ENCODE measurements at regions not wholly inside any gene's neighbourhood (a gene's known extent, or its start where the extent isn't known, plus 50 kb on each side); places are given as distances from the start of the nearest gene placed in this dataset.

- no peak for TF ChIP-seq CTCF (IDR thresholded peaks at IDR 0.05; ENCODE audit: low read length, missing control alignments)
- H3K4me3 ChIP-seq (replicated peaks; ENCODE audit: low read depth, low read length) = no peak overlapping the region
- DNase-seq (ENCODE audit: low read depth) = no peak
Measured at GRCh38 chr2:155755481-155755880, 577.0 kb downstream of the NR4A2 start.

- H3K4me3 ChIP-seq (replicated peaks; ENCODE audit: low read depth, low read length) = no peak overlapping the region
- no peak for DNase-seq (ENCODE audit: low read depth)
- TF ChIP-seq CTCF (IDR thresholded peaks at IDR 0.05; ENCODE audit: low read length, missing control alignments) = no peak
Measured at GRCh38 chr2:155748131-155748530, 584.4 kb downstream of the NR4A2 start.

GRCh38 chr2:155747531-155747930 is 585.0 kb downstream of the NR4A2 start:
- H3K4me3 ChIP-seq (replicated peaks; ENCODE audit: low read depth, low read length) = no peak overlapping the region
- no peak for DNase-seq (ENCODE audit: low read depth)
- no peak for TF ChIP-seq CTCF (IDR thresholded peaks at IDR 0.05; ENCODE audit: low read length, missing control alignments)

- DNase-seq (ENCODE audit: low read depth) = no peak
- H3K4me3 ChIP-seq (replicated peaks; ENCODE audit: low read depth, low read length) = no peak overlapping the region
- no peak for TF ChIP-seq CTCF (IDR thresholded peaks at IDR 0.05; ENCODE audit: low read length, missing control alignments)
Measured at GRCh38 chr2:155733091-155733853, 599.2 kb downstream of the NR4A2 start.

- no peak for TF ChIP-seq CTCF (IDR thresholded peaks at IDR 0.05; ENCODE audit: low read length, missing control alignments)
- no peak for DNase-seq (ENCODE audit: low read depth)
- H3K4me3 ChIP-seq (replicated peaks; ENCODE audit: low read depth, low read length) = no peak overlapping the region
Measured at GRCh38 chr2:155730804-155731203, 601.7 kb downstream of the NR4A2 start.

- DNase-seq (ENCODE audit: low read depth) = no peak
- no peak for TF ChIP-seq CTCF (IDR thresholded peaks at IDR 0.05; ENCODE audit: low read length, missing control alignments)
- H3K4me3 ChIP-seq (replicated peaks; ENCODE audit: low read depth, low read length) = no peak overlapping the region
Measured at GRCh38 chr2:155727187-155727895, 605.2 kb downstream of the NR4A2 start.

Measured in fibroblast of pulmonary artery (primary cell).